Lung (tissue), 11 donors: ENCODE measurements at regions not wholly inside any gene's neighbourhood (a gene's known extent, or its start where the extent isn't known, plus 50 kb on each side); places are given as distances from the start of the nearest gene placed in this dataset.

Experiments
- ATAC-seq: fragments of 200-7000 bp; cut with Tn5 transposase; one replicate; pipeline ENCODE4 v1.9.1; 2020; ENCODE audit warnings: moderate number of reproducible peaks; ENCODE audit not compliant: insufficient read depth, low FRiP score
- DNase-seq, 3 donors: peaks; one replicate each; pipeline ENCODE4 v3.0.0-alpha.2; 2013 to 2017
- H3K27ac ChIP-seq, 2 donors: one replicate each; pipeline ENCODE4 v1.5.1; 2013; ENCODE audit warnings: mild to moderate bottlenecking in 2 of 2, moderate library complexity in 2 of 2, control low read depth in 1 of 2, inconsistent platforms in 1 of 2, low read depth in 1 of 2, low read length in 1 of 2
- H3K27me3 ChIP-seq, 3 donors: one replicate each; pipeline ENCODE4 v1.5.1; 2013; ENCODE audit warnings: low read length in 2 of 3; ENCODE audit not compliant: control insufficient read depth in 3 of 3, insufficient read depth in 3 of 3
- H3K36me3 ChIP-seq, 4 donors: one replicate each; pipeline ENCODE4 v1.5.1; 2013; ENCODE audit warnings: low read length in 4 of 4, mild to moderate bottlenecking in 1 of 4, moderate library complexity in 1 of 4; ENCODE audit not compliant: control insufficient read depth in 4 of 4, insufficient read depth in 4 of 4
- H3K4me1 ChIP-seq, 5 donors: one replicate each; pipeline ENCODE4 v1.5.1; 2013; ENCODE audit warnings: low read length in 5 of 5, mild to moderate bottlenecking in 2 of 5, moderate library complexity in 1 of 5; ENCODE audit not compliant: control insufficient read depth in 5 of 5, insufficient read depth in 5 of 5
- H3K4me3 ChIP-seq: one replicate; pipeline ENCODE4 v1.5.1; 2013; ENCODE audit warnings: mild to moderate bottlenecking, control low read depth, moderate library complexity
- H3K9ac ChIP-seq, 2 donors: one replicate each; pipeline ENCODE4 v1.5.1; 2013; ENCODE audit warnings: low read length in 2 of 2, control low read depth in 1 of 2; ENCODE audit not compliant: insufficient read depth in 1 of 2
- H3K9me3 ChIP-seq, 4 donors: one replicate each; pipeline ENCODE4 v1.5.1; 2013; ENCODE audit warnings: low read length in 3 of 4, mild to moderate bottlenecking in 1 of 4, moderate library complexity in 1 of 4; ENCODE audit not compliant: control insufficient read depth in 4 of 4, insufficient read depth in 3 of 4
- CTCF ChIP-seq: IDR thresholded peaks from 2 replicates; pipeline ENCODE4 v1.5.1; 2012; ENCODE audit warnings: mild to moderate bottlenecking; ENCODE audit errors: control extremely low read depth, extremely low read depth
- WGBS, 2 donors: extraction: QIAGEN DNeasy Blood & Tissue Kit; methylation state at CpG; one replicate each; pipeline ENCODE4 v1.1.7; 2013; 5-methylcytosine and 5-hydroxymethylcytosine counted together
- donor health status: control.
- donor health status: control.
- donor health status: Bipolar disorder and iron deficiency.
- donor health status: healthy.
- donor health status: DM: yes; HTN: yes; CAD: no.

GRCh38 chr4:161061046-161061445 is 1102.8 kb downstream of the FSTL5 start:
- 55 to 89% methylated on average over 1 of the region's 1 CpG for WGBS, 2 donors
- TF ChIP-seq CTCF = no peak
- H3K9ac ChIP-seq = no peak overlapping the region

More at GRCh38 chr4:161061046-161061445, 1102.8 kb downstream of the FSTL5 start:
- Histone ChIP-seq H3K9me3 (no peaks in the 10 kb centered on the region), H3K4me3 (no peak overlapping the region), H3K27ac (no peak overlapping the region), H3K27me3 (no peaks in the 10 kb centered on the region), H3K36me3 (no peaks in the 10 kb centered on the region), H3K4me1 (no peaks in the 10 kb centered on the region)
- ATAC-seq (no peak), DNase-seq (no peak)
